Ishikawa (cell line): ENCODE measurements at regions not wholly inside any gene's neighbourhood (a gene's known extent, or its start where the extent isn't known, plus 50 kb on each side); places are given as distances from the start of the nearest gene placed in this dataset.

Source experiments
- CEBPB ChIP-seq: IDR thresholded peaks from 2 replicates; pipeline ENCODE4 v1.6.1; 2012
- CREB1 ChIP-seq: IDR thresholded peaks from 2 replicates; pipeline ENCODE4 v1.6.1; 2012; ENCODE audit warnings: low read depth
- EGR1 ChIP-seq: IDR thresholded peaks from 2 replicates; pipeline ENCODE4 v1.6.1; 2012
- EP300 ChIP-seq: IDR thresholded peaks from 2 replicates; pipeline ENCODE4 v1.6.1; 2012; ENCODE audit warnings: borderline replicate concordance
- FOXM1 ChIP-seq: IDR thresholded peaks from 2 replicates; pipeline ENCODE4 v1.6.1; 2012; ENCODE audit warnings: low read depth, borderline replicate concordance
- MAX ChIP-seq: IDR thresholded peaks from 2 replicates; pipeline ENCODE4 v1.6.1; 2012
- NFIC ChIP-seq: IDR thresholded peaks from 2 replicates; pipeline ENCODE4 v1.6.1; 2012
- RAD21 ChIP-seq: IDR thresholded peaks from 2 replicates; pipeline ENCODE4 v1.6.1; 2012; ENCODE audit warnings: low read depth
- REST ChIP-seq: IDR thresholded peaks from 2 replicates; pipeline ENCODE4 v1.6.1; 2012; ENCODE audit warnings: low read depth, mild to moderate bottlenecking
- TAF1 ChIP-seq: IDR thresholded peaks from 2 replicates; pipeline ENCODE4 v1.6.1; 2012; ENCODE audit warnings: low read depth, mild to moderate bottlenecking
- TCF12 ChIP-seq: IDR thresholded peaks from 2 replicates; pipeline ENCODE4 v1.6.1; 2012; ENCODE audit warnings: low read depth
- TEAD4 ChIP-seq: IDR thresholded peaks from 2 replicates; pipeline ENCODE4 v1.6.1; 2012
- USF1 ChIP-seq: IDR thresholded peaks from 2 replicates; pipeline ENCODE4 v1.6.1; 2012
- YY1 ChIP-seq: IDR thresholded peaks from 2 replicates; pipeline ENCODE4 v1.6.1; 2012; ENCODE audit warnings: low read depth
- ZBTB7A ChIP-seq: IDR thresholded peaks from 2 replicates; pipeline ENCODE4 v1.6.1; 2012; ENCODE audit warnings: low read depth

- TF ChIP-seq MAX (no peak), USF1 (no peak), TCF12 (no peak)
Observed at GRCh38 chr3:8136553-8136952, 365.1 kb upstream of the LMCD1 start.

- TF ChIP-seq YY1 (no peak), USF1 (no peak), REST (no peak), CREB1 (no peak), MAX (no peak), FOXM1 (no peak), EP300 (no peak), ZBTB7A (no peak), EGR1 (no peak), CEBPB (no peak), TEAD4 (no peak), RAD21 (no peak), TAF1 (no peak), TCF12 (no peak), NFIC (no peak)
Observed at GRCh38 chr3:8143186-8143585, 358.4 kb upstream of the LMCD1 start.

- TF ChIP-seq TCF12, result no peak
- no peak for TF ChIP-seq TAF1
Observed at GRCh38 chr3:8145661-8146060, 356.0 kb upstream of the LMCD1 start.

GRCh38 chr3:8147711-8148110 is 353.9 kb upstream of the LMCD1 start:
- TF ChIP-seq NFIC (no peak), TEAD4 (no peak), MAX (no peak), RAD21 (no peak), CREB1 (no peak), YY1 (no peak), TCF12 (no peak), REST (no peak), CEBPB (no peak)

- no peak for TF ChIP-seq USF1
- no peak for TF ChIP-seq TCF12
- no peak for TF ChIP-seq RAD21
- TF ChIP-seq EP300, result no peak
- no peak for TF ChIP-seq FOXM1
- no peak for TF ChIP-seq REST
- TF ChIP-seq EGR1, result no peak
- no peak for TF ChIP-seq NFIC
- TF ChIP-seq CREB1, result no peak
Observed at GRCh38 chr3:8152821-8153418, 348.7 kb upstream of the LMCD1 start.
